ENCODE measurements at regions not wholly inside any gene's neighbourhood (a gene's known extent, or its start where the extent isn't known, plus 50 kb on each side); places are given as distances from the start of the nearest gene placed in this dataset.

DNA sequence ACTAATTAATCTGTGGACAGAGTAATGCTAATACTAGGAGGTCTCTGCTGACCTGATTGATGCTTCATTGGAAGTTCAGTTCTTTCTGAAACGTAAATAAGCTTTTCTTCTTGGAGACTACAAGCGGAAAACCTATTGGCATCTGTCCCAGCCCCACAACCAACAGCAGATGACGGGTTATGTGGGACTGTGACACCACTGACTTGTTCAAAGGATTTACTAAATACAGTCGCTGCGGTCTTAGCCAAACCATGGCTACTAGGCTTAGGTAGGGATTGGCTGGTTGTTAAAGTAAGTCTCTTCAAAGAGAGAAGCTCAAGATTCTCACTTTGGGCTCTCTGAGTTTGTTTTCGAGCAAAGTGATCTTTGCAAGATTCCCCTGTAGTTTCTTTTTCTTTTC is 68.3 kb downstream of the HYCC1 start:
- TF ChIP-seq, protein P1, sequence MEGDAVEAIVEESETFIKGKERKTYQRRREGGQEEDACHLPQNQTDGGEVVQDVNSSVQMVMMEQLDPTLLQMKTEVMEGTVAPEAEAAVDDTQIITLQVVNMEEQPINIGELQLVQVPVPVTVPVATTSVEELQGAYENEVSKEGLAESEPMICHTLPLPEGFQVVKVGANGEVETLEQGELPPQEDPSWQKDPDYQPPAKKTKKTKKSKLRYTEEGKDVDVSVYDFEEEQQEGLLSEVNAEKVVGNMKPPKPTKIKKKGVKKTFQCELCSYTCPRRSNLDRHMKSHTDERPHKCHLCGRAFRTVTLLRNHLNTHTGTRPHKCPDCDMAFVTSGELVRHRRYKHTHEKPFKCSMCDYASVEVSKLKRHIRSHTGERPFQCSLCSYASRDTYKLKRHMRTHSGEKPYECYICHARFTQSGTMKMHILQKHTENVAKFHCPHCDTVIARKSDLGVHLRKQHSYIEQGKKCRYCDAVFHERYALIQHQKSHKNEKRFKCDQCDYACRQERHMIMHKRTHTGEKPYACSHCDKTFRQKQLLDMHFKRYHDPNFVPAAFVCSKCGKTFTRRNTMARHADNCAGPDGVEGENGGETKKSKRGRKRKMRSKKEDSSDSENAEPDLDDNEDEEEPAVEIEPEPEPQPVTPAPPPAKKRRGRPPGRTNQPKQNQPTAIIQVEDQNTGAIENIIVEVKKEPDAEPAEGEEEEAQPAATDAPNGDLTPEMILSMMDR (IDR thresholded peaks at IDR 0.05), result no peak
- TF ChIP-seq NFE2L2 (conservative IDR thresholded peaks at IDR 0.05; ENCODE audit: low read length), result no peak
- no peak for TF ChIP-seq CEBPB (IDR thresholded peaks at IDR 0.05)
